ENCODE measurements at regions not wholly inside any gene's neighbourhood (a gene's known extent, or its start where the extent isn't known, plus 50 kb on each side); places are given as distances from the start of the nearest gene placed in this dataset.

DNA sequence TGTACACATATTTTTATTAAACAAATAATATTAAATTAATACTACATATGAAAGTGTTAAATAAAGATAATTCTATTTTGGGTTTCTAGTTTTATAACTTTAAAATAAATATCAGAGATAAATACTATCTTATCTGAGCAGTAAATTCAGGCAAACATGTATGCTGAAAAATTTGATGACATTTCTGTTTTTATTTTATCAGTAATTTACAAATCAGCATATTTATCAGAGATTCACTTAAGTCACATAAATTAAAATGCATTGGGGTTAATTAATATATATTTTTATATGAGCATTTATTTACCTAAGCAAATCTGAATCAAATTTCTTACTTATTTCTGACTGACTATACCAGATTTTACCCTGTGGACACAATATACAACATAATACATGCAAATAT is 1499.8 kb downstream of the OTOL1 start:
- intact Hi-C loops (cut with DNase I): no loop called here
- Histone ChIP-seq H3K4me1 (replicated peaks in 1 of 2) (no peaks in the 10 kb centered on the region), H3K4me3 (no peak overlapping the region), H3K36me3 (replicated peaks in 1 of 2) (no peaks in the 10 kb centered on the region), H3K27ac (no peak overlapping the region), H3K27me3 (no peaks in the 10 kb centered on the region), H3K9me3 (replicated peaks in 1 of 3) (no peaks in the 10 kb centered on the region)
- DNase-seq: no peak
- TF ChIP-seq, protein P1, sequence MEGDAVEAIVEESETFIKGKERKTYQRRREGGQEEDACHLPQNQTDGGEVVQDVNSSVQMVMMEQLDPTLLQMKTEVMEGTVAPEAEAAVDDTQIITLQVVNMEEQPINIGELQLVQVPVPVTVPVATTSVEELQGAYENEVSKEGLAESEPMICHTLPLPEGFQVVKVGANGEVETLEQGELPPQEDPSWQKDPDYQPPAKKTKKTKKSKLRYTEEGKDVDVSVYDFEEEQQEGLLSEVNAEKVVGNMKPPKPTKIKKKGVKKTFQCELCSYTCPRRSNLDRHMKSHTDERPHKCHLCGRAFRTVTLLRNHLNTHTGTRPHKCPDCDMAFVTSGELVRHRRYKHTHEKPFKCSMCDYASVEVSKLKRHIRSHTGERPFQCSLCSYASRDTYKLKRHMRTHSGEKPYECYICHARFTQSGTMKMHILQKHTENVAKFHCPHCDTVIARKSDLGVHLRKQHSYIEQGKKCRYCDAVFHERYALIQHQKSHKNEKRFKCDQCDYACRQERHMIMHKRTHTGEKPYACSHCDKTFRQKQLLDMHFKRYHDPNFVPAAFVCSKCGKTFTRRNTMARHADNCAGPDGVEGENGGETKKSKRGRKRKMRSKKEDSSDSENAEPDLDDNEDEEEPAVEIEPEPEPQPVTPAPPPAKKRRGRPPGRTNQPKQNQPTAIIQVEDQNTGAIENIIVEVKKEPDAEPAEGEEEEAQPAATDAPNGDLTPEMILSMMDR (IDR thresholded peaks at IDR 0.05): no peak
- no peak for TF ChIP-seq POLR2A (IDR thresholded peaks at IDR 0.05)

DNA sequence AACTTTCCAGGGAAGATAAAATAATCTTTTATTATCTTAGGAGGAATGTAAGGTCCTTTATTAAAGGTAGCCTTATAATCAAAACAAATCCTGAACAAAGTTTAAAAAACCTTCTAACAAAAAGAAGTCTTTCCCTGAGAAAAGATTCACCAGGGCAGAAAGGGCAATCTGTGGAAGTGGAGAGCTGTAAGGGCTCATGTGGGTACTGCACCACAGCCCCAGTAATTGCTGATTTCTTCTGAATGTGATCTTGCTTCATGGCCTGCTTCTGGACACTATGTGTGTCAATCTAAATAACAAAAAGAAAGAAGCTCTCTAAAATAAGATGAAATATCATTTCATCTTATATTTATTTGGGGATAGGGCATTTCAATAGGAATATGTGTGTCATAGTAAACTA is 1501.6 kb downstream of the OTOL1 start:
- Histone ChIP-seq H3K4me3 (no peak overlapping the region), H3K36me3 (replicated peaks in 1 of 2) (no peaks in the 10 kb centered on the region), H3K27ac (no peak overlapping the region), H3K4me1 (replicated peaks in 1 of 2) (no peaks in the 10 kb centered on the region), H3K27me3 (no peaks in the 10 kb centered on the region), H3K9me3 (replicated peaks in 1 of 3) (no peaks in the 10 kb centered on the region)
- intact Hi-C loops (cut with DNase I): no loop called here
- TF ChIP-seq, protein P1 (IDR thresholded peaks at IDR 0.05): no peak
- no peak for TF ChIP-seq POLR2A (IDR thresholded peaks at IDR 0.05)
- DNase-seq: no peak

DNA sequence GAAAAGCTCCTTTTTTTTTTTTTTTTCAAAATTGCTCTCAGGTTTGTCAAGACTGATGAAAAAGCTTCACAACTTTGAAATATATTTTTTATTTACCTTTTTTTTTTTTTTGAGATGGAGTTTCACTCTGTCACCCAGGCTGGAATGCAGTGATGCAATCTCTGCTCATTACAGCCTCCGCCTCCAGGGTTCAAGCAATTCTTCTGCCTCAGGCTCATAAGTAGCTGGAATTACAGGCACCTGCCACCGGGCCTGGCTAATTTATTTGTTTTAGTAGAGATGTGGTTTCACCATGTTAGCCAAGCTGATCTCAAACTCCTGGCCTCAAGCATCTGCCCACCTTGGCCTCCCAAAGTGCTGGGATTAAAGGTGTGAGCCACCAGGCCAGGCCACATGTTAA is 1515.0 kb downstream of the OTOL1 start:
- DNase-seq: no peak
- no peaks in the 10 kb centered on the region for H3K36me3 ChIP-seq (replicated peaks in 1 of 2)
- H3K4me3 ChIP-seq: no peak overlapping the region
- H3K27ac ChIP-seq: no peak overlapping the region
- no peak for TF ChIP-seq POLR2A (IDR thresholded peaks at IDR 0.05)
- TF ChIP-seq, protein P1 (IDR thresholded peaks at IDR 0.05): no peak
- no peaks in the 10 kb centered on the region for H3K4me1 ChIP-seq (replicated peaks in 1 of 2)
- H3K9me3 ChIP-seq (replicated peaks in 1 of 3): no peaks in the 10 kb centered on the region
- WGBS, 4 donors: 64 to 93% (median 79%) methylated on average over 2 of the region's 2 CpGs
- no peaks in the 10 kb centered on the region for H3K27me3 ChIP-seq
- intact Hi-C loops (cut with DNase I): no loop called here

DNA sequence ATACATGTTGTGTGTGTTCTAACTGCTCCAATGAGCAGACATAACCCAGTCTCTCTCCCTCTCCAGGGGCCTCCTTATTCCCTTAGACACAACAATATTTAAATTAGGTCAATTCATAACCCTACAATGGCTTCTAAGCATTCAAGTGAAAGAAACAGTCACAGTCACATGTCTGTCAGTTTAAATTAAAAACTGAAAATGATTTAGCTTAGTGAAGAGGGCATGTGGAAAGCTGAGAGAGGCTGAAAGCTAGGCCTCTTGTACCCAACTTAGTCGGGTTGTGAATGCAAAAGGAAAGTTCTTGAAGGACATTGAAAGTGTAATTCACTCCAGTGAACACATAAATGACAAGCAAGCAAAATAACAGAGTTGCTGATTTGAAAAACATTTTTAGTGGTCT is 1519.6 kb downstream of the OTOL1 start:
- H3K9me3 ChIP-seq (replicated peaks in 1 of 3): no peaks in the 10 kb centered on the region
- no peaks in the 10 kb centered on the region for H3K27me3 ChIP-seq
- H3K4me3 ChIP-seq: no peak overlapping the region
- 37 to 60% (median 52%) methylated on average over 1 of the region's 1 CpG for WGBS, 4 donors
- H3K36me3 ChIP-seq (replicated peaks in 1 of 2): no peaks in the 10 kb centered on the region
- TF ChIP-seq, protein P1 (IDR thresholded peaks at IDR 0.05): no peak
- TF ChIP-seq POLR2A (IDR thresholded peaks at IDR 0.05): no peak
- no peaks in the 10 kb centered on the region for H3K4me1 ChIP-seq (replicated peaks in 1 of 2)
- intact Hi-C loops (cut with DNase I): no loop called here
- no peak overlapping the region for H3K27ac ChIP-seq
- DNase-seq: no peak
